ENCODE measurements at regions not wholly inside any gene's neighbourhood (a gene's known extent, or its start where the extent isn't known, plus 50 kb on each side); places are given as distances from the start of the nearest gene placed in this dataset.

GRCh38 chr5:107320846-107321245 lies 349.9 kb downstream of the EFNA5 start:
- POLR2A ChIA-PET: interaction anchor here (1.0 to 3.2 kb wide), 10 partner anchors 8 to 217 kb away, joined by 3 to 18 read pairs (median 4); no protein-coding TSS in a partner anchor
- intact Hi-C loops (cut with micrococcal nuclease; ENCODE audit: unreplicated experiment): no loop called here
- H4K20me1 ChIP-seq (ENCODE audit: insufficient read depth, low read length): no peaks in the 10 kb centered on the region
- H3K4me1 ChIP-seq (ENCODE audit: insufficient read depth, low read length, poor library complexity, severe bottlenecking): peaks cover 8% of the 10 kb centered on the region
- peak overlapping the region; percentile 33; the same call in 1 of the 2 replicates for H2AFZ ChIP-seq (ENCODE audit: low read length)
- no TSS peak for BruUV-seq (replicated peaks)
- H3K27ac ChIP-seq (ENCODE audit: low read depth, low read length, poor library complexity, severe bottlenecking): no peak overlapping the region
- H3K9me3 ChIP-seq (ENCODE audit: low read length): no peaks in the 10 kb centered on the region
- no peak for TF ChIP-seq EZH2phosphoT487 (IDR thresholded peaks at IDR 0.05; ENCODE audit: borderline replicate concordance, low read depth, low read length)
- TF ChIP-seq CTCF (conservative IDR thresholded peaks at IDR 0.05; ENCODE audit: low read length): no peak
- no peaks in the 10 kb centered on the region for H3K9me2 ChIP-seq (ENCODE audit: insufficient read depth, low read length)
- no peaks in the 10 kb centered on the region for H3K79me2 ChIP-seq (ENCODE audit: insufficient read depth, low read depth, low read length)
- CTCF ChIA-PET (ENCODE audit: unreplicated experiment): no interaction called here
- no peak overlapping the region for H3K4me2 ChIP-seq (ENCODE audit: low read length)
- no peak for DNase-seq (ENCODE audit: low spot score)
- H3K4me3 ChIP-seq (ENCODE audit: low read depth, low read length, poor library complexity, severe bottlenecking): no peak overlapping the region
- no peaks in the 10 kb centered on the region for H3K36me3 ChIP-seq (ENCODE audit: insufficient read depth, low read length)

- CTCF ChIA-PET (ENCODE audit: unreplicated experiment): no interaction called here
- TF ChIP-seq EZH2phosphoT487 (IDR thresholded peaks at IDR 0.05; ENCODE audit: borderline replicate concordance, low read depth, low read length): no peak
- no peak for TF ChIP-seq CTCF (conservative IDR thresholded peaks at IDR 0.05; ENCODE audit: low read length)
- H3K4me1 ChIP-seq (ENCODE audit: insufficient read depth, low read length, poor library complexity, severe bottlenecking): peaks cover 8% of the 10 kb centered on the region
- intact Hi-C loops (cut with micrococcal nuclease; ENCODE audit: unreplicated experiment): no loop called here
- no peaks in the 10 kb centered on the region for H3K9me2 ChIP-seq (ENCODE audit: insufficient read depth, low read length)
- H3K4me2 ChIP-seq (ENCODE audit: low read length): no peak overlapping the region
- peak overlapping the region; percentile 33; the same call in 1 of the 2 replicates for H2AFZ ChIP-seq (ENCODE audit: low read length)
- no peaks in the 10 kb centered on the region for H4K20me1 ChIP-seq (ENCODE audit: insufficient read depth, low read length)
- BruUV-seq (replicated peaks): no TSS peak
- H3K27ac ChIP-seq (ENCODE audit: low read depth, low read length, poor library complexity, severe bottlenecking): no peak overlapping the region
- DNase-seq (ENCODE audit: low spot score): no peak
- POLR2A ChIA-PET: interaction anchor here (0.6 to 3.2 kb wide), 12 partner anchors 7 to 218 kb away, joined by 3 to 18 read pairs (median 4); no protein-coding TSS in a partner anchor
- H3K9me3 ChIP-seq (ENCODE audit: low read length): no peaks in the 10 kb centered on the region
- no peak overlapping the region for H3K4me3 ChIP-seq (ENCODE audit: low read depth, low read length, poor library complexity, severe bottlenecking)
- H3K79me2 ChIP-seq (ENCODE audit: insufficient read depth, low read depth, low read length): no peaks in the 10 kb centered on the region
- H3K36me3 ChIP-seq (ENCODE audit: insufficient read depth, low read length): no peaks in the 10 kb centered on the region
These were observed 350.4 kb downstream of the EFNA5 start for GRCh38 chr5:107320376-107320775.

DNA sequence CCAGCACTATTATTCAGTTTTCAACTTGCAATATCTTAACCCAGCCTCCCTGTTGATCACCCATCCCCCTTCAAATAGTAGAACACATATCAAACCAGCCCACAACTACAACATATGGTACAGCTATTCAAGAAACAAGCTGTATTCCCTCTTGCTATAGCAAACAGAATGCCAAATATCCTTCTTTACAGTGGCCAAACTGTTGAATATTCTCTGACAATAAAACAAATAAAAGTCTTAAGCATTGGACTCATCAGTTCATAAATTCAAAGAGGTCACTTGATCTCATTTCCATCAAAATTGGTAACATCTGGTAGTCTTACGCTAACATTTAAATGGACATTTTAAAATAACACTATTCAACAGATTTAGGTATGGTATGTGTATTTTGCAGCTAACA lies 350.8 kb downstream of the EFNA5 start:
- Histone ChIP-seq H3K27ac (ENCODE audit: low read depth, low read length, poor library complexity, severe bottlenecking) (no peak overlapping the region), H3K4me1 (ENCODE audit: insufficient read depth, low read length, poor library complexity, severe bottlenecking) (peaks cover 8% of the 10 kb centered on the region), H3K9me3 (ENCODE audit: low read length) (no peaks in the 10 kb centered on the region), H4K20me1 (ENCODE audit: insufficient read depth, low read length) (no peaks in the 10 kb centered on the region), H3K79me2 (ENCODE audit: insufficient read depth, low read depth, low read length) (no peaks in the 10 kb centered on the region), H3K4me3 (ENCODE audit: low read depth, low read length, poor library complexity, severe bottlenecking) (no peak overlapping the region), H3K36me3 (ENCODE audit: insufficient read depth, low read length) (no peaks in the 10 kb centered on the region), H3K4me2 (ENCODE audit: low read length) (no peak overlapping the region), H3K9me2 (ENCODE audit: insufficient read depth, low read length) (no peaks in the 10 kb centered on the region), H2AFZ (ENCODE audit: low read length) (peak overlapping the region; percentile 33; the same call in 1 of the 2 replicates)
- ChIA-PET POLR2A (interaction anchor here (0.6 to 3.2 kb wide), 10 partner anchors 10 to 193 kb away, joined by 3 to 17 read pairs (median 4); no protein-coding TSS in a partner anchor), CTCF (ENCODE audit: unreplicated experiment) (no interaction called here)
- TF ChIP-seq CTCF (conservative IDR thresholded peaks at IDR 0.05; ENCODE audit: low read length) (no peak), EZH2phosphoT487 (IDR thresholded peaks at IDR 0.05; ENCODE audit: borderline replicate concordance, low read depth, low read length) (no peak)
- DNase-seq (ENCODE audit: low spot score): no peak
- intact Hi-C loops (cut with micrococcal nuclease; ENCODE audit: unreplicated experiment): no loop called here
- no TSS peak for BruUV-seq (replicated peaks)
